A204.1 (cell line): ENCODE measurements at regions not wholly inside any gene's neighbourhood (a gene's known extent, or its start where the extent isn't known, plus 50 kb on each side); places are given as distances from the start of the nearest gene placed in this dataset.
"Not testable (repeated sequence)": the region's sequence is repeated elsewhere in the genome, so short reads cannot be mapped to it uniquely, and the experiment has no call there.

Experiments
- FAIRE-seq: peaks from 2 replicates; lab custom pipeline; 2012; peaks lifted over from hg19 to GRCh38; lab: Jason Lieb, UNC

GRCh38 chr3:109910772-109911171 lies 573.4 kb upstream of the DPPA4 start:
- FAIRE-seq: no peak

- FAIRE-seq: no peak
Measured at GRCh38 chr3:109918740-109919139, 581.4 kb upstream of the DPPA4 start.

GRCh38 chr3:109920749-109921148 lies 583.4 kb upstream of the DPPA4 start:
- FAIRE-seq: no peak

DNA sequence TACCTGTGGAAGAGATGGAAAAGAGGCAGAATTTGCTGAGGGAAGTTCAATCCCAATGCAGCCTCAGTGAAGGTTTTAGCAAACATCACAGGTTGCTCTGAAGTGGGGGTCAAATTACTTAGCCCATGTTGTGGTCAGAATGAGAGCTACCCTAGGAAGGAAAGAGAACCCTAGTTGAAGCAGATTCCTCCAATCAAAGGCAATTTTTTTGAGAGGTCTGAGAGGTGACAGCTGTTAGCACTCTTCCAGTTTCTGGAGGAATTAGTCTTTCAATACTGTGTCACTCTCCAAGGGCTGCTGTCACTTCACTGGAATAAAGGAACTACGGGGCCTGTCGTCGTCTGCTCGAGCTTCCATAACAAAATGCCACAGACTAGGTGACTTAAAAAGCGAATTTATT lies 584.2 kb upstream of the DPPA4 start:
- FAIRE-seq: no peak

DNA sequence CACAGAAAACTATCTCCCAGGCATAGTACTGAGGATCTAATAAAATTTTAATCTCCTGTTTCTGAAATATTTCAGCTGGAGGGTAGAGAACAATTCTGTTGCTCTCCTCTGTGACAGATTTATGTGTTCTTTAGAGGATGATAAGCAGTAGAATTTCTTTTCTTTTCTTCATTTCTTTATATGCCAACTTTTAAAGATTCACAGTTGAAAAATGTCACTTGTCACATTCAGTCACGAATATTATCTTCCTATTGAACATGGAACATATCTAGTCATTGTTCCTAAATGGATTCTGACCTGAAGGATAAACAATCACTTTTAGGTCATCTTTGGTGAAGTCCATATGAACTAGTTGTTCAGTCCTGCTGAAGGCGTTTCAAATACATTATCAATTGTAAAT lies 585.5 kb upstream of the DPPA4 start:
- FAIRE-seq: no peak

- no peak for FAIRE-seq
Measured at GRCh38 chr3:109923431-109923830, 586.1 kb upstream of the DPPA4 start.

GRCh38 chr3:109924196-109924595 lies 586.9 kb upstream of the DPPA4 start:
- FAIRE-seq: no peak

GRCh38 chr3:109926376-109926775 lies 589.0 kb upstream of the DPPA4 start:
- no peak for FAIRE-seq

DNA sequence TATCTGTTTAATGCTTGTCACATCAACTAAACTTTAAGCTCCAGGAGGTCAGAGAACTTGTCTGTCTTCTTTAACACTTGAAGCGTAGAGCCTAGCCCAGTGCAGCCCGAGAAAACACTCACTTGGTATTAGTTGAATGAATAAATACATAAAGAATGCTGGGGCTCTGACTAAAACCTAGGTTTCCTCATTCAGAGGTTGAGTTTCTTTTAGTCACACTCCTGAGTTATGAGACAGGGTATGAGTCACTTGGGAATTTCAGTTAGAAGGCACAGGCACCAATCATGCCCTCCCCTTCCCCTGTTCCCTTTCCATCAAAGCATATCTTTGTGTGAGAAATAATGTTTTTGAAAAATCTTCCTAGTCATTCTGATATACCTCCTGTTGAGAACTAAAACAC lies 589.8 kb upstream of the DPPA4 start:
- FAIRE-seq: no peak

DNA sequence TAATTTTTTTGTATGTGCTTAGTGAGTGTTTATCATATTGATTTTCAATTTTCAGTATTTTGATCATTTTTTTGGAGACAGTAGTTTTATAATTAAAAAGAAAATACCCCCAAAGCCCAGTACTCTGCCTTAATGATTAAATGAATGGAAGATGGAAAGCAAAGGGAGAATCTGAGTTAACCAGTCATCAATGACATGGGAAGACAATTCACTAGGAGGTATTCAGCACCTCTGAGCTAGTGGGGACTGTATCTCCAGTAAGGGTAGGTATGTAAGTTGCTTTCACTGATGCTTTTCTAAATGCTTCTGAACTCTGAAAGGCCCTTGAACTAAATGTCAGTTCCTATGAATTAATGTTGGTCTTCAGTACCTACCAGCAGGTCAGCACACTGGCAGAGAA lies 590.4 kb upstream of the DPPA4 start:
- FAIRE-seq: no peak

GRCh38 chr3:109930582-109930981 lies 593.2 kb upstream of the DPPA4 start:
- FAIRE-seq: no peak

DNA sequence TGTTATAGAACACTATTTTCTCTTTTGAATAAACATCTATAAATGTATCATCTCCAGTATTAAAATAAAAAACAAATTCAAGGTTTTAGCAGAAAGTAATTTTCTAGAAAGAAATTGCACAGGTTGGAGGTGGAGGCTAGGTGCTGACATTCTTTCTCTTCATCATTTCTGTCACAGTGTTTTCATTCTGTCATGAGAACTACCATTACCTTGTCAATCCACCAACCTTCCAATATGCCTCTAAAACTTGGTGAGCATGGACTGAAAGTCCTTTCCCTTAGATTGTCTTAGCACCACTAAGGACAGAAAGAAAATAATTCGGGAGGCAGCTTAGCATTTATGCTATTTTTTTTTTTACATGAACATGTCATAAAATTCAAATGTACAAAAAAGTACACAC lies 596.2 kb upstream of the DPPA4 start:
- FAIRE-seq: no peak

- FAIRE-seq: no peak
Measured at GRCh38 chr3:109939817-109940216, 602.5 kb upstream of the DPPA4 start.

DNA sequence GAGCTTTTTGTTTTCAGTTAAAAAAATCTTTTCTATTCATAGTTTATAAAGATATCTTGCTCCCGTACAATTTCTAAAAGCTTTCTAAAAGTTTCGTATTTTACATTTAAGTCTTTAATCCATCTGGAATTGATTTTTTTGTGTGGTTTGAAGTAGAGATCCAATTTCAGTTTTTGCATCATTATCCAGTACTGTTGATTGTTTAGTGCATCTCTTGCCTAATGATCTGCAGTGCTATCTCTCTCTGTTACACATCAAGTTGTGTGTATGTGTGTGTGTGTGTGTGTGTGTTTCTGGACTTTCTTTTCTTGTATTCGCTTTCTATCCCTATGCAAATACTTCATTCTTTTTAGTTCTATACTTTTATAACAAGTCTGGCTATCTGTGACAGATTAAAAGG lies 605.8 kb upstream of the DPPA4 start:
- FAIRE-seq: no peak

DNA sequence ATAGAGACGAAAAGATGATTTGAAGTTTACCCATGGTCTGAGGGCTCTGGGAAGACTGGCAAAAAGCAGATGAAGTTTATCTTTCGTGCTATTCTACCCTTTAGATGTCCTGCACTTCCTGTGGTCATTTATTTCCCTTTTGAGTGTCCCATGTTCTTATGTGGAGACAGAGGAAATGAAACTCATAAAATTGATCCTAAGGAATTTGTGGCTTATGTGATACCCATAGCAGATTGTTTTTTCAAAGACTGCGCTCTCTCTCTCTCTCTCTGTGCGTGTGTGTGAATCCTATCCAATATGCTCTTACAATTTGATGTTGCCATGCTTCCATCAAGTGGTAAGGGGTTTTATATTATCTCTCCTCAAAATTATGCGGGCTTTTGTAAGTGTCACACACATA lies 607.5 kb upstream of the DPPA4 start:
- no peak for FAIRE-seq

DNA sequence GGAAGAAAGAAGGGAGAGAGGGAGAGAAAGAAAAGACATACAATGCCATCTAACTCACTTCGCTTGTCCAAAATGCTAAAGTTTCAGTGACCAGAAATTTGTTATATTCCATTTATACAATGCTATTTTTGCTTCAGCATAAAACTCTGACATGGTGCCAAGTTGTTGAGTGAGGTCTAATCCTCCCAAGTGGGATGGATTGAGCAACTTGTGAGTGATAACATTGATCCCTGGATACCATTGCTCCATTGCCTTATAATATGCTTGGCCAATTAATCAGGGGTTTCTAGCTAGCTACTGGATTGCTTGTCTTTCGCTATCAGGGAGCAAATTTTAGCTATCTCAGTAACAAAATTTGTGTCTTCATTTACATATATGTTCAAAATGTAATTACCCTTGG lies 615.6 kb upstream of the DPPA4 start:
- no peak for FAIRE-seq

GRCh38 chr3:109963831-109964230 lies 626.5 kb upstream of the DPPA4 start:
- no peak for FAIRE-seq

DNA sequence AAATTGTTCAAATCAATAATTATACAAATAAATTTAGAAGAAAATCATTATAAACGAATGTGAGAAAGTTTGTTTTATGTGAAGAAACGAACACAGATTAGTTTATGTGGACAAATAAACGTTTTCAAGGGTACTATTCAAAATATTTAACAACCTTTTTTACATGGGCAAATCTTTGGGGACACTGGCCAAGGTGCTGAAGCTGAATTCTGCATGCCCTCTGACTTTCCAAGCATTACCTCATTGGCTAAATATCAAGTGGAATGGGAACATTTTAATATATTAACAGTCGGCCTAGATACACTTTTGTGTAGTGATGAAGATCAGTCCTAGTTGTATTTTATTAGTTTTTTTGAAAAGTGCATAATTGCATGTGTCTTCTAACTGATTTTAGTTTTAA lies 636.4 kb upstream of the DPPA4 start:
- no peak for FAIRE-seq

- FAIRE-seq: no peak
Measured at GRCh38 chr3:109977897-109978296, 640.6 kb upstream of the DPPA4 start.

DNA sequence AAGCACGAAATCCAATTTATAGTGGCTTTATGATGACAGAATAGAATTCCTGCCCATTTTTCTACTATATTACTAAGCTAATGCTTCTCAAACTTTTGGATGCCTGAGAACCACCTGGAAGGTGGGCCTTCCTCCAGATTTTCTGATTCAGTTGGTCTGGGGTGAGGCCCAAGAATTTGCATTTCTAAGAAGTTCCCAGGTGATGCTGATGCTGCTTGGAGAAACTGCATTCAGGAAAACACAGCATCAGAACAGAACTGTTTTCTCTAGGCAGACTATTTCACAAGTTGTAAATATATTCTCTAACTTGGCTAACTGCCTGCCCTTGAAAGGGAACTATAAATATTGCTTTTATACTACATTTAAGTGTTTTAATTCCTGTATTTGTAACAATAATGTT lies 644.9 kb upstream of the DPPA4 start:
- no peak for FAIRE-seq

DNA sequence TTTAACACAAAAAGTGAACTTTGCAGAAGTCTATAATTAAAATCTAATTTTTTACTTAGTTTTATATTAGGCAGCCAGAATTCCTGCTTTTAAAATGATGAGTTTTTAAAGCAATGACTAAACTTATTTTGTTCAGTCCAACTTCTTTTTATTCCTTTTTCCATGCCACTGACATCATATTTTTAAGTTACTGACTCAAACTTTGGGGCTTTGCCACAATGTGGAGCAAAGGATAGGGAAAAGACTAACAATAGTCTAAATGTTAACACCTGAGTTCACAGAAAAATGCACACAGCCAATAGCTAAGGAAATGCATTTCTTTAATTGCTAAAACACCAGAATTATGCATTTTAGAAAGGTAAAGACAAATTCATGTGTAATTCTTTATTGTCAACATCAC lies 647.6 kb upstream of the DPPA4 start:
- FAIRE-seq: no peak

DNA sequence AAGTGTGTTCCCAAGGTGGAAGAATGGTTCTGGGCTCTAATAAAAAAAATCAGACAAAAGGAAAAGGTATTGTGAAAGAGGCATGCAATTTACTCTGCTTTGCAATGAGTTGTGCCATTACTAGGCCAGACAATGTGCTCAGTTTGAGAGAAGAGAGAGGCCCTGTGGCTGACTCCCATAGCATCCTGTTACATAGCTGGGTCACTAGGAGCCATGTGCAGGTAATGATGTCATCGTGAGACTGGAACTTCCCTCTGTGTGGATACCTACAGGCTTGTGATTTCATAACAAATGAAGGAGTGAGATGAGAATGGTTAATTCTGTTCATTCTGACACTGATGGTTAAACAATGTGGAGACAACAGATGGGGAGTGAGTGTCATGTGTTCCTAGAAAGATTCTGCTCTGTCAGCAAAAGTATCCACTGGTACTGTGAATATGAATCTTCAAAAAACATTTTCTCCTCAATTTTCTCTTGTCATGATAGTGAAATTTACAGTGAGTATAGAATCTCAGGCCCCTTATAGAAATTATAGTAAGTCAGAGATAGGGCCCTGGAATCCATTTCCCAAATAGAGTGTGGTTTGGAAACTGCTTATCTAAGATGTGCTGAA lies 648.7 kb upstream of the DPPA4 start:
- FAIRE-seq: no peak

- FAIRE-seq: no peak
Measured at GRCh38 chr3:109994853-109995252, 657.5 kb upstream of the DPPA4 start.

DNA sequence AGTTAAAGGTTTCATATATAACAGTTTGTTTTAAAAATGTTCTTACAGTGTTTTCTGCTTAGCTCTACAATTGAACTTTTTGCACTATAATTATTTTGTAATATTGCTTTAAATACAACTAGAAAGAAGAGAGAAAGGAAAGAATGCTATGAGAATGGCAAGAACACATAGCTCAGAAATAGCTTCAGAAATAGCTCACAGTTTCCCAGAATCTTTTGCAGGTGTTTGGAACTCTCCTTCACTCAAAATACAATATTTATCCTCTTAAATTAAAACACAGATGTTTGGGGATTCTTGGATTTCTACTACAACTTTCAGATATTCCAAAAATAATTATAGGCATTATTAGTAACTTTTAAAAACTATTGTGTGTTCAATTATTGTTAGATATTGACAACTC lies 658.0 kb upstream of the DPPA4 start:
- no peak for FAIRE-seq

DNA sequence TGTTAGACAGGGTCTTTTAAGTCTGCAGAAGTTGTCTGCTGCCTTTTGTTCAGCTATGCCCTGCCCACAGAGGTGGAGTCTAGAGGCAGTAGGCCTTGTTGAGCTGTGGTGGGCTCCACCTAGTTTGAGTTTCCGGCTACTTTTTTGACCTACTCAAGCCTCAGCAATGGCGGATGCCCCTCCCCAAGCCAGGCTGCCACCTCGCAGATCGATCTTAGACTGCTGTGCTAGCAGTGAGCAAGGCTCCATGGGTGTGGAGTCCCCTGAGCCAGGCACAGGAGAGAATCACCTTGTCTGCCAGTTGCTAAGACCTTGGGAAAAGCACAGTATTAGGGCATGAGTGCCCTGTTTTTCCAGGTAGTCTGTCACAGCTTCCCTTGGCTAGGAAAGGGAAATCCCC lies 664.6 kb upstream of the DPPA4 start:
- not testable (repeated sequence) for FAIRE-seq
